Esophagus squamous epithelium (tissue), 5 donors: ENCODE measurements at regions not wholly inside any gene's neighbourhood (a gene's known extent, or its start where the extent isn't known, plus 50 kb on each side); places are given as distances from the start of the nearest gene placed in this dataset.
"Not testable (repeated sequence)": the region's sequence is repeated elsewhere in the genome, so short reads cannot be mapped to it uniquely, and the experiment has no call there.

Source experiments
- DNase-seq: peaks from one replicate; lab custom pipeline; 2025; lab: John Stamatoyannopoulos, UW
- H3K27ac ChIP-seq, 4 donors: fragments of 200-600 bp; sonication (generic); one replicate each; pipeline ENCODE4 v1.5.1; 2016 to 2019; ENCODE audit warnings: mild to moderate bottlenecking in 1 of 4
- H3K27me3 ChIP-seq, 4 donors: fragments of 200-600 bp; sonication (generic); 1 replicate in 3 of 4; 2 replicates in 1 of 4; pipeline versions ENCODE4 v1.5.1 to v1.6.0; 2017 to 2021; ENCODE audit warnings: antibody characterized with exemption in 1 of 4
- H3K36me3 ChIP-seq, 3 donors: fragments of 200-600 bp; sonication (generic); one replicate each; pipeline ENCODE4 v1.5.1; 2016 to 2019
- H3K4me1 ChIP-seq, 3 donors: fragments of 200-600 bp; sonication (generic); one replicate each; pipeline ENCODE4 v1.5.1; 2017 to 2019
- H3K4me3 ChIP-seq, 4 donors: fragments of 200-600 bp; sonication (generic); 1 replicate in 3 of 4; 2 replicates in 1 of 4; pipeline ENCODE4 v1.5.1; 2016 to 2019; ENCODE audit warnings: mild to moderate bottlenecking in 2 of 4, moderate library complexity in 1 of 4
- H3K9me3 ChIP-seq, 3 donors: fragments of 200-600 bp; sonication (generic); one replicate each; pipeline ENCODE4 v1.5.1; 2016 to 2019
- CTCF ChIP-seq, 6 experiments: fragments of 450-650 bp in 4 of 6; fragments of 200-600 bp in 2 of 6; sonication (generic) in 2 of 6; IDR thresholded peaks; one replicate each; pipeline ENCODE4 v1.5.1; 2016 to 2019; ENCODE audit warnings: antibody characterized with exemption in 6 of 6, mild to moderate bottlenecking in 4 of 6, moderate library complexity in 4 of 6
- POLR2A ChIP-seq, 4 donors: fragments of 450-650 bp; IDR thresholded peaks; one replicate each; pipeline ENCODE4 v1.6.1; 2017; ENCODE audit warnings: antibody characterized with exemption in 4 of 4, mild to moderate bottlenecking in 4 of 4, moderate library complexity in 3 of 4
- WGBS, 2 donors: methylation state at CpG; one replicate each; pipeline ENCODE4 v1.1.5; 2018; 5-methylcytosine and 5-hydroxymethylcytosine counted together
- intact Hi-C: fragments of 100-400 bp; cut with DNase I; formaldehyde crosslinking; loops from one replicate; pipeline ENCODE4 v1.15.0; 2022
- donor health status: DM: yes; HTN: yes; CAD: no.

- H3K27ac ChIP-seq, result no peak overlapping the region
- H3K9me3 ChIP-seq, result no peaks in the 10 kb centered on the region
- intact Hi-C loops, result no loop called here
- TF ChIP-seq POLR2A (IDR thresholded peaks at IDR 0.05) (no peak), CTCF (IDR thresholded peaks at IDR 0.05) (no peak)
- no peaks in the 10 kb centered on the region for H3K4me1 ChIP-seq
- no peaks in the 10 kb centered on the region for H3K27me3 ChIP-seq
- no peak overlapping the region for H3K4me3 ChIP-seq
- no peaks in the 10 kb centered on the region for H3K36me3 ChIP-seq
- no peak for DNase-seq
Measured at GRCh38 chr6:55052846-55053245, 121.5 kb upstream of the HCRTR2 start.

GRCh38 chr6:55058682-55059081 lies 115.6 kb upstream of the HCRTR2 start:
- Histone ChIP-seq H3K9me3 (peaks cover 0 to 8% (median 0%) of the 10 kb centered on the region in 3 donors), H3K27me3 (no peaks in the 10 kb centered on the region), H3K4me1 (no peaks in the 10 kb centered on the region), H3K36me3 (no peaks in the 10 kb centered on the region), H3K27ac (no peak overlapping the region), H3K4me3 (no peak overlapping the region)
- no peak for TF ChIP-seq POLR2A (IDR thresholded peaks at IDR 0.05)
- TF ChIP-seq CTCF (IDR thresholded peaks at IDR 0.05), result no peak
- intact Hi-C loops, result no loop called here
- DNase-seq, result no peak

GRCh38 chr6:55064711-55065420 lies 109.4 kb upstream of the HCRTR2 start:
- intact Hi-C loops, result no loop called here
- no peaks in the 10 kb centered on the region for H3K36me3 ChIP-seq
- DNase-seq, result no peak
- peaks cover 0 to 8% (median 0%) of the 10 kb centered on the region in 3 donors for H3K9me3 ChIP-seq
- no peaks in the 10 kb centered on the region for H3K27me3 ChIP-seq
- H3K4me3 ChIP-seq, result no peak overlapping the region
- TF ChIP-seq CTCF (IDR thresholded peaks at IDR 0.05) (no peak), POLR2A (IDR thresholded peaks at IDR 0.05) (no peak)
- H3K27ac ChIP-seq, result no peak overlapping the region
- WGBS, 2 donors, result 35 to 80% methylated on average over 3 of the region's 3 CpGs
- no peaks in the 10 kb centered on the region for H3K4me1 ChIP-seq

- Histone ChIP-seq H3K27me3 (no peaks in the 10 kb centered on the region), H3K9me3 (no peaks in the 10 kb centered on the region), H3K27ac (no peak overlapping the region), H3K4me1 (no peaks in the 10 kb centered on the region), H3K4me3 (no peak overlapping the region), H3K36me3 (no peaks in the 10 kb centered on the region)
- TF ChIP-seq POLR2A (IDR thresholded peaks at IDR 0.05) (no peak), CTCF (IDR thresholded peaks at IDR 0.05) (peak in 5 of 6 experiments; percentile 46 to 76 (median 59))
- WGBS, 2 donors, result 13% methylated on average over 3 of the region's 3 CpGs
- DNase-seq, result no peak
- intact Hi-C loops, result no loop called here
Measured at GRCh38 chr6:55069132-55069781, 105.1 kb upstream of the HCRTR2 start.

GRCh38 chr6:55082021-55082420 lies 92.3 kb upstream of the HCRTR2 start:
- TF ChIP-seq CTCF (IDR thresholded peaks at IDR 0.05), result no peak
- no peak for TF ChIP-seq POLR2A (IDR thresholded peaks at IDR 0.05)
- Histone ChIP-seq H3K27ac (no peak overlapping the region), H3K4me1 (no peaks in the 10 kb centered on the region), H3K36me3 (no peaks in the 10 kb centered on the region), H3K9me3 (no peaks in the 10 kb centered on the region), H3K27me3 (no peaks in the 10 kb centered on the region), H3K4me3 (no peak overlapping the region)
- 91 to 93% methylated on average over 3 of the region's 3 CpGs for WGBS, 2 donors
- intact Hi-C loops, result no loop called here
- no peak for DNase-seq

GRCh38 chr6:55088011-55088410 lies 86.3 kb upstream of the HCRTR2 start:
- WGBS, 2 donors, result 38 to 86% methylated on average over 4 of the region's 6 CpGs
- intact Hi-C loops, H3K4me1 ChIP-seq: not testable (repeated sequence)

More at GRCh38 chr6:55088011-55088410, 86.3 kb upstream of the HCRTR2 start:
- H3K27me3 ChIP-seq, DNase-seq, H3K4me3 ChIP-seq, H3K9me3 ChIP-seq, H3K27ac ChIP-seq, H3K36me3 ChIP-seq: not testable (repeated sequence)
